ENCODE measurements at regions not wholly inside any gene's neighbourhood (a gene's known extent, or its start where the extent isn't known, plus 50 kb on each side); places are given as distances from the start of the nearest gene placed in this dataset.

- TF ChIP-seq CTCF (IDR thresholded peaks at IDR 0.05) (no peak), POLR2A (IDR thresholded peaks at IDR 0.05) (no peak)
Measured at GRCh38 chr16:86344586-86344871, 165.8 kb upstream of the FOXF1 start.

All from lower leg skin (tissue), 3 donors.